ENCODE measurements at regions not wholly inside any gene's neighbourhood (a gene's known extent, or its start where the extent isn't known, plus 50 kb on each side); places are given as distances from the start of the nearest gene placed in this dataset.

GRCh38 chr5:93034621-93035590 is 546.1 kb downstream of the NR2F1-AS1 start:
- Histone ChIP-seq H2AK5ac (ENCODE audit: low read length) (no peak overlapping the region), H4K91ac (ENCODE audit: low read depth, low read length) (no peak overlapping the region), H3K4me1 (ENCODE audit: control insufficient read depth in 1 of 2, insufficient read depth in 2 of 2, low read length in 2 of 2) (peaks cover 0 to 4% of the 10 kb centered on the region in 2 experiments), H3K4ac (ENCODE audit: low read depth, low read length) (no peak overlapping the region), H3K79me2 (ENCODE audit: control insufficient read depth, insufficient read depth, low read length, poor library complexity) (no peaks in the 10 kb centered on the region), H3K36me3 (ENCODE audit: control insufficient read depth in 1 of 2, insufficient read depth in 2 of 2, low read length in 2 of 2) (no peaks in the 10 kb centered on the region), H3K18ac (ENCODE audit: low read length) (no peak overlapping the region), H4K8ac (ENCODE audit: low read depth, low read length) (no peak overlapping the region), H3K27me3 (ENCODE audit: insufficient read depth, low read length) (no peaks in the 10 kb centered on the region), H2BK5ac (ENCODE audit: low read depth, low read length, poor library complexity) (no peak overlapping the region), H2AFZ (ENCODE audit: insufficient read depth, low read length, poor library complexity) (no peak overlapping the region), H4K12ac (ENCODE audit: low read depth, low read length) (no peak overlapping the region), H3K23ac (ENCODE audit: low read length) (no peak overlapping the region), H2BK12ac (ENCODE audit: low read length) (no peak overlapping the region), H2BK120ac (ENCODE audit: insufficient read depth, low read length, poor library complexity) (no peak overlapping the region), H3K4me3 (ENCODE audit: low read depth, low read length) (no peak overlapping the region), H3K79me1 (ENCODE audit: low read length) (no peaks in the 10 kb centered on the region), H3K9ac (ENCODE audit: low read length) (no peak overlapping the region), H3K4me2 (ENCODE audit: low read length) (no peak overlapping the region), H3K9me3 (ENCODE audit: insufficient read depth, low read depth, low read length) (no peaks in the 10 kb centered on the region), H3K14ac (ENCODE audit: low read length) (no peak overlapping the region), H3K27ac (ENCODE audit: low read depth, low read length) (no peak overlapping the region)
- no CpG with 5 or more reads among the region's 9 CpGs for WGBS (ENCODE audit: extremely low coverage, insufficient coverage, insufficient read length)
- no peak for DNase-seq

- no peak overlapping the region for H2AFZ ChIP-seq (ENCODE audit: insufficient read depth, low read length, poor library complexity)
- H3K18ac ChIP-seq (ENCODE audit: low read length): no peak overlapping the region
- no peak overlapping the region for H2BK12ac ChIP-seq (ENCODE audit: low read length)
- H4K8ac ChIP-seq (ENCODE audit: low read depth, low read length): no peak overlapping the region
- DNase-seq: no peak
- no peak overlapping the region for H3K23ac ChIP-seq (ENCODE audit: low read length)
- no peak overlapping the region for H3K4me3 ChIP-seq (ENCODE audit: low read depth, low read length)
- H3K4me1 ChIP-seq (ENCODE audit: control insufficient read depth in 1 of 2, insufficient read depth in 2 of 2, low read length in 2 of 2): no peaks in the 10 kb centered on the region
- H3K79me1 ChIP-seq (ENCODE audit: low read length): no peaks in the 10 kb centered on the region
- no peaks in the 10 kb centered on the region for H3K36me3 ChIP-seq (ENCODE audit: control insufficient read depth in 1 of 2, insufficient read depth in 2 of 2, low read length in 2 of 2)
- H3K9ac ChIP-seq (ENCODE audit: low read length): no peak overlapping the region
- no peak overlapping the region for H2BK5ac ChIP-seq (ENCODE audit: low read depth, low read length, poor library complexity)
- H3K4me2 ChIP-seq (ENCODE audit: low read length): no peak overlapping the region
- H3K27ac ChIP-seq (ENCODE audit: low read depth, low read length): no peak overlapping the region
- H3K4ac ChIP-seq (ENCODE audit: low read depth, low read length): no peak overlapping the region
- no peak overlapping the region for H3K14ac ChIP-seq (ENCODE audit: low read length)
- H4K12ac ChIP-seq (ENCODE audit: low read depth, low read length): no peak overlapping the region
- no peak overlapping the region for H2BK120ac ChIP-seq (ENCODE audit: insufficient read depth, low read length, poor library complexity)
- no CpG with 5 or more reads among the region's 3 CpGs for WGBS (ENCODE audit: extremely low coverage, insufficient coverage, insufficient read length)
- no peaks in the 10 kb centered on the region for H3K79me2 ChIP-seq (ENCODE audit: control insufficient read depth, insufficient read depth, low read length, poor library complexity)
- no peaks in the 10 kb centered on the region for H3K9me3 ChIP-seq (ENCODE audit: insufficient read depth, low read depth, low read length)
- no peak overlapping the region for H2AK5ac ChIP-seq (ENCODE audit: low read length)
- no peaks in the 10 kb centered on the region for H3K27me3 ChIP-seq (ENCODE audit: insufficient read depth, low read length)
- H4K91ac ChIP-seq (ENCODE audit: low read depth, low read length): no peak overlapping the region
Observed at GRCh38 chr5:93022796-93023447, 558.1 kb downstream of the NR2F1-AS1 start.

- Histone ChIP-seq H3K36me3 (ENCODE audit: control insufficient read depth in 1 of 2, insufficient read depth in 2 of 2, low read length in 2 of 2) (no peaks in the 10 kb centered on the region), H3K4ac (ENCODE audit: low read depth, low read length) (no peak overlapping the region), H3K4me1 (ENCODE audit: control insufficient read depth in 1 of 2, insufficient read depth in 2 of 2, low read length in 2 of 2) (no peaks in the 10 kb centered on the region), H3K14ac (ENCODE audit: low read length) (no peak overlapping the region), H2BK12ac (ENCODE audit: low read length) (no peak overlapping the region), H3K79me1 (ENCODE audit: low read length) (no peaks in the 10 kb centered on the region), H4K8ac (ENCODE audit: low read depth, low read length) (no peak overlapping the region), H3K23ac (ENCODE audit: low read length) (no peak overlapping the region), H3K27me3 (ENCODE audit: insufficient read depth, low read length) (no peaks in the 10 kb centered on the region), H2AFZ (ENCODE audit: insufficient read depth, low read length, poor library complexity) (no peak overlapping the region), H3K4me2 (ENCODE audit: low read length) (no peak overlapping the region), H3K9ac (ENCODE audit: low read length) (no peak overlapping the region), H4K91ac (ENCODE audit: low read depth, low read length) (no peak overlapping the region), H3K9me3 (ENCODE audit: insufficient read depth, low read depth, low read length) (no peaks in the 10 kb centered on the region), H2BK120ac (ENCODE audit: insufficient read depth, low read length, poor library complexity) (no peak overlapping the region), H4K12ac (ENCODE audit: low read depth, low read length) (no peak overlapping the region), H3K27ac (ENCODE audit: low read depth, low read length) (no peak overlapping the region), H3K18ac (ENCODE audit: low read length) (no peak overlapping the region), H2BK5ac (ENCODE audit: low read depth, low read length, poor library complexity) (no peak overlapping the region), H3K79me2 (ENCODE audit: control insufficient read depth, insufficient read depth, low read length, poor library complexity) (no peaks in the 10 kb centered on the region), H3K4me3 (ENCODE audit: low read depth, low read length) (no peak overlapping the region), H2AK5ac (ENCODE audit: low read length) (no peak overlapping the region)
- whole genome bisulfite sequencing (ENCODE audit: extremely low coverage, insufficient coverage, insufficient read length): no CpG with 5 or more reads among the region's 3 CpGs
- no peak for DNase-seq
Observed at GRCh38 chr5:93022211-93022610, 558.8 kb downstream of the NR2F1-AS1 start.

- WGBS (ENCODE audit: extremely low coverage, insufficient coverage, insufficient read length): no CpG with 5 or more reads among the region's 2 CpGs
- Histone ChIP-seq H2BK5ac (ENCODE audit: low read depth, low read length, poor library complexity) (no peak overlapping the region), H3K4me1 (ENCODE audit: control insufficient read depth in 1 of 2, insufficient read depth in 2 of 2, low read length in 2 of 2) (no peaks in the 10 kb centered on the region), H2BK12ac (ENCODE audit: low read length) (no peak overlapping the region), H2AFZ (ENCODE audit: insufficient read depth, low read length, poor library complexity) (no peak overlapping the region), H3K4me3 (ENCODE audit: low read depth, low read length) (no peak overlapping the region), H2BK120ac (ENCODE audit: insufficient read depth, low read length, poor library complexity) (no peak overlapping the region), H3K4ac (ENCODE audit: low read depth, low read length) (no peak overlapping the region), H3K4me2 (ENCODE audit: low read length) (no peak overlapping the region), H4K91ac (ENCODE audit: low read depth, low read length) (no peak overlapping the region), H4K12ac (ENCODE audit: low read depth, low read length) (no peak overlapping the region), H3K27me3 (ENCODE audit: insufficient read depth, low read length) (no peaks in the 10 kb centered on the region), H3K18ac (ENCODE audit: low read length) (no peak overlapping the region), H3K23ac (ENCODE audit: low read length) (no peak overlapping the region), H3K79me2 (ENCODE audit: control insufficient read depth, insufficient read depth, low read length, poor library complexity) (no peaks in the 10 kb centered on the region), H3K36me3 (ENCODE audit: control insufficient read depth in 1 of 2, insufficient read depth in 2 of 2, low read length in 2 of 2) (no peaks in the 10 kb centered on the region), H3K14ac (ENCODE audit: low read length) (no peak overlapping the region), H3K9me3 (ENCODE audit: insufficient read depth, low read depth, low read length) (no peaks in the 10 kb centered on the region), H4K8ac (ENCODE audit: low read depth, low read length) (no peak overlapping the region), H3K9ac (ENCODE audit: low read length) (no peak overlapping the region), H2AK5ac (ENCODE audit: low read length) (no peak overlapping the region), H3K27ac (ENCODE audit: low read depth, low read length) (no peak overlapping the region), H3K79me1 (ENCODE audit: low read length) (no peaks in the 10 kb centered on the region)
- DNase-seq: no peak
Observed at GRCh38 chr5:93019896-93020295, 561.1 kb downstream of the NR2F1-AS1 start.
